Peyer's patch (tissue), 4 donors: ENCODE measurements at regions not wholly inside any gene's neighbourhood (a gene's known extent, or its start where the extent isn't known, plus 50 kb on each side); places are given as distances from the start of the nearest gene placed in this dataset.

Experiments
- CTCF ChIP-seq, 6 experiments: fragments of 450-650 bp in 4 of 6; fragments of 200-600 bp in 2 of 6; sonication (generic) in 1 of 6; IDR thresholded peaks; one replicate each; pipeline ENCODE4 v1.5.1; 2017 to 2019; ENCODE audit warnings: antibody characterized with exemption in 6 of 6, mild to moderate bottlenecking in 3 of 6, moderate library complexity in 1 of 6
- POLR2A ChIP-seq, 2 donors: fragments of 450-650 bp; IDR thresholded peaks; one replicate each; pipeline ENCODE4 v1.5.1; 2017; ENCODE audit warnings: antibody characterized with exemption in 2 of 2, mild to moderate bottlenecking in 2 of 2, moderate library complexity in 2 of 2

DNA sequence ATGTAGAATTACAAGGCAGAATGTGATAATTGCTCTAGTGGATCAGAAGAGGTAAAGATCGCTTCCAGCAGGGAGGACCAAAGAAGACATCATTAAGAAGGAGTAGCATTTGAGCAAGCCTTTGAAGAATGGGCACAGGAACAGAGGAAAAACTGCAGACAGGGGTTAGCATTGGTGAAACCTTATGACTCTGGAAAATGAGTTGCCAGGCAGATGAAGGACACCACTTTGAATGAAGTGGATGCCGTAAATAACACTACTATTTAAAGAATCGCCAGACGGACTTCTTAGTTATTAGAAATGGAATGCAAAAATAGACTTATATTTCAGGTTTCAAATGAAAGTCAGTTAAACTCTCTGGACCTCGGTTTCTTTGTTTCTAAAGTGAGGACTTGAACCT is 727.7 kb downstream of the USP25 start:
- TF ChIP-seq CTCF (IDR thresholded peaks at IDR 0.05) (no peak), POLR2A (IDR thresholded peaks at IDR 0.05) (no peak)
